K562 (cell line): ENCODE measurements at regions not wholly inside any gene's neighbourhood (a gene's known extent, or its start where the extent isn't known, plus 50 kb on each side); places are given as distances from the start of the nearest gene placed in this dataset.

Experiments
- BRCA1 ChIP-seq, 2 experiments: fragments of 450-650 bp in 1 of 2; sonication (generic) in 1 of 2; formaldehyde crosslinking in 1 of 2; IDR thresholded peaks; 2 replicates each; pipeline versions ENCODE4 v1.5.0 to v1.6.1; 2017 to 2020; ENCODE audit warnings: mild to moderate bottlenecking in 1 of 2, missing genetic modification reagents in 1 of 2
- SIN3A ChIP-seq, 2 experiments: fragments of 150-350 bp in 1 of 2; IDR thresholded peaks; 2 replicates each; pipeline ENCODE4 v1.6.1; 2011 to 2016; ENCODE audit warnings: borderline replicate concordance in 2 of 2, low read depth in 2 of 2, low read length in 2 of 2, mild to moderate bottlenecking in 2 of 2, moderate library complexity in 2 of 2; ENCODE audit not compliant: control insufficient read depth in 1 of 2
- ZNF133 ChIP-seq: fragments of 250-450 bp; sonication (Bioruptor Pico); IDR thresholded peaks from 2 replicates; pipeline ENCODE4 v1.4.0; 2020; ENCODE audit warnings: mild to moderate bottlenecking
- ZNF311 ChIP-seq: fragments of 250-450 bp; sonication (Bioruptor Pico); IDR thresholded peaks from 2 replicates; pipeline ENCODE4 v1.4.0; 2020; ENCODE audit warnings: mild to moderate bottlenecking, moderate library complexity

DNA sequence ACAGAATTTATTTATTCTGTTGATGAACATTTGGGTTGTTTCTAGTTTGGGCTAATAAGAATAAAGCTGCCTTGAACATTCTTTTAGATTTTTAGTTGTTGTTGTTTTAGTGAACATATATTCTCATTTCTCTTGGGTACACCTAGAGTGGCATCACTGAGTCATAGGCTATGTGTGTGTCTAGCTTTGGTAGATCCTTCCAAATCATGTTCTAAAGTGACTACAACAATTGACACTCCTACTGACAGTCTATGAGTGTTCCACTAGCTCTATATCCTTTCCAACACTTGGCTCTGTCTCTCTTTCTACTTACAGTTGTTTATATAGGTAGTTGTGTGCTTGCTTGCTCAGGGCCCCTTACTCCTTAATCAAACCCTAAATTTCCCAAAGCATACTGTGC, 346.0 kb upstream of the NCAM1 start:
- TF ChIP-seq ZNF133 (CRISPR knock-in tag) (no peak), ZNF311 (CRISPR knock-in tag) (no peak), BRCA1 (IDR thresholded peaks at IDR 0.05) (no peak), BRCA1 (CRISPR knock-in tag; IDR thresholded peaks at IDR 0.05) (no peak), SIN3A (IDR thresholded peaks at IDR 0.05; ENCODE audit: borderline replicate concordance in 2 of 2, control insufficient read depth in 1 of 2, low read depth in 2 of 2, low read length in 2 of 2) (no peak)
